HepG2 (cell line): ENCODE measurements at regions not wholly inside any gene's neighbourhood (a gene's known extent, or its start where the extent isn't known, plus 50 kb on each side); places are given as distances from the start of the nearest gene placed in this dataset.

ENCODE experiments used
- ATAC-seq: fragments of 200-7000 bp; cut with Tn5 transposase; 3 replicates; pipeline ENCODE4 v1.9.1; 2020; ENCODE audit warnings: mild to moderate bottlenecking, moderate library complexity
- BruUV-seq: library from RNA; stranded (reverse); fragments of 400-500 nt; replicated peaks from 2 replicates; lab custom pipeline; 2021; lab: Mats Ljungman, UMichigan
- CTCF ChIA-PET: fragments of 300-600 bp; formaldehyde crosslinking; extraction: SDS; loops from one replicate; lab custom pipeline; 2021; ENCODE audit warnings: low total read pairs, inconsistent platforms, low intra/inter-chr PET ratio; lab: Yijun Ruan, JAX
- POLR2A ChIA-PET: fragments of 350-600 bp; sonication (Branson Sonifier 250); formaldehyde crosslinking; loops from one replicate; lab custom pipeline; 2020; ENCODE audit warnings: antibody characterized with exemption, inconsistent platforms; lab: Yijun Ruan, JAX
- DNase-seq: peaks from one replicate; pipeline ENCODE4 v3.0.0-alpha.2; 2015; ENCODE audit warnings: low spot score
- FAIRE-seq: peaks from 3 replicates; lab custom pipeline; 2011; peaks lifted over from hg19 to GRCh38; lab: Jason Lieb, UNC
- H2AFZ ChIP-seq: one replicate; pipeline ENCODE4 v1.6.1; 2011; ENCODE audit warnings: low read length, inconsistent platforms
- H3K27ac ChIP-seq: fragments of 300-600 bp; 3 replicates; pipeline ENCODE4 v1.8.0; 2011; ENCODE audit warnings: mixed run types, mild to moderate bottlenecking, mixed read lengths, low read length, inconsistent platforms; ENCODE audit not compliant: insufficient read depth; ENCODE audit errors: extremely low read length
- H3K27me3 ChIP-seq, 2 experiments: fragments of 200-600 bp in 1 of 2; 2 replicates in 1 of 2; 3 replicates in 1 of 2; pipeline versions ENCODE4 v1.6.0 to v1.8.0; 2011; ENCODE audit warnings: low read length in 2 of 2, mild to moderate bottlenecking in 2 of 2, moderate library complexity in 2 of 2, inconsistent platforms in 1 of 2; ENCODE audit not compliant: insufficient read depth in 2 of 2, control insufficient read depth in 1 of 2
- H3K36me3 ChIP-seq, 2 experiments: fragments of 200-600 bp in 1 of 2; replicated peaks in 1 of 2; 2 replicates in 1 of 2; 3 replicates in 1 of 2; pipeline versions ENCODE4 v1.5.1 to v1.8.0; 2011; ENCODE audit warnings: low read length in 2 of 2, inconsistent platforms in 1 of 2; ENCODE audit not compliant: insufficient read depth in 2 of 2, control insufficient read depth in 1 of 2
- H3K4me1 ChIP-seq: 2 replicates; pipeline ENCODE4 v1.5.1; 2012; ENCODE audit warnings: low read length, inconsistent platforms; ENCODE audit not compliant: insufficient read depth
- H3K4me2 ChIP-seq: 2 replicates; pipeline ENCODE4 v1.6.0; 2011; ENCODE audit warnings: low read depth, low read length, inconsistent platforms
- H3K4me3 ChIP-seq, 3 experiments: fragments of 200-600 bp in 1 of 3; sonication (generic), shearing (Covaris generic) in 1 of 3; replicated peaks in 1 of 3; 2 replicates each; pipeline ENCODE4 v1.5.1; 2011 to 2016; ENCODE audit warnings: low read length in 3 of 3, inconsistent platforms in 2 of 3, low read depth in 2 of 3, mild to moderate bottlenecking in 2 of 3, control low read depth in 1 of 3, mixed read lengths in 1 of 3; ENCODE audit not compliant: insufficient read depth in 1 of 3
- H3K79me2 ChIP-seq: one replicate; pipeline ENCODE4 v1.6.1; 2011; ENCODE audit warnings: low read length, inconsistent platforms; ENCODE audit not compliant: insufficient read depth
- H3K9ac ChIP-seq: 2 replicates; pipeline ENCODE4 v1.6.0; 2011; ENCODE audit warnings: mild to moderate bottlenecking, low read depth, low read length, inconsistent platforms; ENCODE audit not compliant: insufficient read depth
- H3K9me3 ChIP-seq: 2 replicates; pipeline ENCODE4 v1.5.1; 2012; ENCODE audit warnings: mild to moderate bottlenecking, low read length
- H4K20me1 ChIP-seq: 2 replicates; pipeline ENCODE4 v1.6.0; 2011; ENCODE audit warnings: inconsistent platforms, mild to moderate bottlenecking, low read length, moderate library complexity; ENCODE audit not compliant: insufficient read depth
- RAD21 ChIP-seq: fragments of 450-650 bp; formaldehyde crosslinking; IDR thresholded peaks from 2 replicates; pipeline ENCODE4 v1.5.0; 2020; ENCODE audit warnings: mild to moderate bottlenecking
- SMC3 ChIP-seq: IDR thresholded peaks from 2 replicates; pipeline ENCODE4 v1.6.1; 2011; ENCODE audit warnings: low read length, improper control_type of control experiment
- STAG1 ChIP-seq: sonication (generic); formaldehyde crosslinking; IDR thresholded peaks from 2 replicates; pipeline ENCODE4 v1.4.0; 2020; ENCODE audit warnings: missing genetic modification reagents
- ZNF138 ChIP-seq: sonication (generic); formaldehyde crosslinking; IDR thresholded peaks from 2 replicates; pipeline ENCODE4 v1.5.0; 2020; ENCODE audit warnings: mild to moderate bottlenecking, low read depth, missing genetic modification reagents
- WGBS: methylation state at CpG from one replicate; pipeline ENCODE4 v1.1.6; 2017; ENCODE audit warnings: low lambda C conversion rate; 5-methylcytosine and 5-hydroxymethylcytosine counted together
- in situ Hi-C: cut with HindIII; loops from 2 replicates; pipeline ENCODE4 v1.10.0; 2017; ENCODE audit warnings: low pct_unique_long_range_greater_than_20kb; ENCODE audit not compliant: extremely low pct_ligation_motif_present
- intact Hi-C: fragments of 100-400 bp; cut with micrococcal nuclease; formaldehyde crosslinking; loops from one replicate; pipeline ENCODE4 v1.10.0; 2022; ENCODE audit not compliant: unreplicated experiment
- TF ChIP-seq, protein P1 (sequence below): sonication (generic); formaldehyde crosslinking; IDR thresholded peaks from 2 replicates; pipeline ENCODE4 v1.5.0; 2020; ENCODE audit warnings: mild to moderate bottlenecking, missing genetic modification reagents, moderate library complexity
- TF ChIP-seq, protein P2 (sequence below): sonication (generic); formaldehyde crosslinking; IDR thresholded peaks from 2 replicates; pipeline ENCODE4 v1.9.0; 2022; ENCODE audit warnings: low read depth, missing genetic modification reagents

DNA sequence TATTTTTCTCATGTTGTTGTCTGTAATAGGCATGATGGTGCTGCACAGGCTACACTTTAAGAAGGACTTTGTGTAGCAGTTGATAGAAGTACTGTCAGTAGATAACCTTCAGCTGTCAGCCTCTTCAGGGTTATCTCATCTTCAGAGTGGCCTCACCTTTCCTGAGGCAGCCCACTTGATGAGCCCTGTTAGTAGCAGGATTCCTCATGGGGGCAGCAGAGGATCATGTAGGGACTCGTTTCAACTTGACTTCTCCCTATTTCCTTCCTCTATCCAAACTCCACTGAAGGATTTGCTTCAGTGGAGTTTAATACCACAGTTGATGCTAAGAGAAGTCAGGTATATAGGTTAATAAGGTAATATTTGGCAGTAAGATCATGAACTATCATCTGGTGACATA, 530.3 kb upstream of the FSIP2 start:
- in situ Hi-C loops (loop anchor here (25.0 kb wide), 2 partner anchors 529 to 1254 kb away; partner anchors contain the start of gene FSIP2), intact Hi-C loops (loop anchor here (1.0 to 5.0 kb wide), 4 partner anchors 72 to 1249 kb away; partner anchors contain the start of gene FSIP2)
- Histone ChIP-seq H3K9me3 (no peaks in the 10 kb centered on the region), H2AFZ (no peak overlapping the region), H4K20me1 (no peaks in the 10 kb centered on the region), H3K4me1 (no peaks in the 10 kb centered on the region), H3K4me3 (no peak overlapping the region), H3K36me3 (no peaks in the 10 kb centered on the region), H3K4me2 (no peak overlapping the region), H3K27me3 (no peaks in the 10 kb centered on the region), H3K9ac (no peak overlapping the region), H3K27ac (no peak overlapping the region), H3K79me2 (no peaks in the 10 kb centered on the region)
- BruUV-seq, result no TSS peak
- peak; percentile 60; the same call in 1 of the 2 replicates for TF ChIP-seq RAD21 (CRISPR knock-in tag)
- peak; percentile 63; the same call in 1 of the 2 replicates for TF ChIP-seq SMC3
- TF ChIP-seq ZNF138 (CRISPR knock-in tag), result no peak
- TF ChIP-seq, protein P1, sequence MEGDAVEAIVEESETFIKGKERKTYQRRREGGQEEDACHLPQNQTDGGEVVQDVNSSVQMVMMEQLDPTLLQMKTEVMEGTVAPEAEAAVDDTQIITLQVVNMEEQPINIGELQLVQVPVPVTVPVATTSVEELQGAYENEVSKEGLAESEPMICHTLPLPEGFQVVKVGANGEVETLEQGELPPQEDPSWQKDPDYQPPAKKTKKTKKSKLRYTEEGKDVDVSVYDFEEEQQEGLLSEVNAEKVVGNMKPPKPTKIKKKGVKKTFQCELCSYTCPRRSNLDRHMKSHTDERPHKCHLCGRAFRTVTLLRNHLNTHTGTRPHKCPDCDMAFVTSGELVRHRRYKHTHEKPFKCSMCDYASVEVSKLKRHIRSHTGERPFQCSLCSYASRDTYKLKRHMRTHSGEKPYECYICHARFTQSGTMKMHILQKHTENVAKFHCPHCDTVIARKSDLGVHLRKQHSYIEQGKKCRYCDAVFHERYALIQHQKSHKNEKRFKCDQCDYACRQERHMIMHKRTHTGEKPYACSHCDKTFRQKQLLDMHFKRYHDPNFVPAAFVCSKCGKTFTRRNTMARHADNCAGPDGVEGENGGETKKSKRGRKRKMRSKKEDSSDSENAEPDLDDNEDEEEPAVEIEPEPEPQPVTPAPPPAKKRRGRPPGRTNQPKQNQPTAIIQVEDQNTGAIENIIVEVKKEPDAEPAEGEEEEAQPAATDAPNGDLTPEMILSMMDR (CRISPR knock-in tag), result peak; percentile 82
- TF ChIP-seq, protein P2, sequence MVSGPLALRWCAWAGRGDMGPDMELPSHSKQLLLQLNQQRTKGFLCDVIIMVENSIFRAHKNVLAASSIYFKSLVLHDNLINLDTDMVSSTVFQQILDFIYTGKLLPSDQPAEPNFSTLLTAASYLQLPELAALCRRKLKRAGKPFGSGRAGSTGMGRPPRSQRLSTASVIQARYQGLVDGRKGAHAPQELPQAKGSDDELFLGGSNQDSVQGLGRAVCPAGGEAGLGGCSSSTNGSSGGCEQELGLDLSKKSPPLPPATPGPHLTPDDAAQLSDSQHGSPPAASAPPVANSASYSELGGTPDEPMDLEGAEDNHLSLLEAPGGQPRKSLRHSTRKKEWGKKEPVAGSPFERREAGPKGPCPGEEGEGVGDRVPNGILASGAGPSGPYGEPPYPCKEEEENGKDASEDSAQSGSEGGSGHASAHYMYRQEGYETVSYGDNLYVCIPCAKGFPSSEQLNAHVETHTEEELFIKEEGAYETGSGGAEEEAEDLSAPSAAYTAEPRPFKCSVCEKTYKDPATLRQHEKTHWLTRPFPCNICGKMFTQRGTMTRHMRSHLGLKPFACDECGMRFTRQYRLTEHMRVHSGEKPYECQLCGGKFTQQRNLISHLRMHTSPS (CRISPR knock-in tag), result no peak
- peak; percentile 85 for TF ChIP-seq STAG1
- FAIRE-seq, result peak; percentile 52
- ChIA-PET CTCF (interaction anchor here (1.6 to 1.8 kb wide), 2 partner anchors 72 to 530 kb away, joined by 3 to 24 read pairs; partner anchors contain the start of gene FSIP2), POLR2A (no interaction called here)
- ATAC-seq, result peak; percentile 99
- peak; percentile 60 for DNase-seq
- WGBS, result 0% methylated on average over 1 of the region's 1 CpG
